ENCODE measurements at regions not wholly inside any gene's neighbourhood (a gene's known extent, or its start where the extent isn't known, plus 50 kb on each side); places are given as distances from the start of the nearest gene placed in this dataset.

DNA sequence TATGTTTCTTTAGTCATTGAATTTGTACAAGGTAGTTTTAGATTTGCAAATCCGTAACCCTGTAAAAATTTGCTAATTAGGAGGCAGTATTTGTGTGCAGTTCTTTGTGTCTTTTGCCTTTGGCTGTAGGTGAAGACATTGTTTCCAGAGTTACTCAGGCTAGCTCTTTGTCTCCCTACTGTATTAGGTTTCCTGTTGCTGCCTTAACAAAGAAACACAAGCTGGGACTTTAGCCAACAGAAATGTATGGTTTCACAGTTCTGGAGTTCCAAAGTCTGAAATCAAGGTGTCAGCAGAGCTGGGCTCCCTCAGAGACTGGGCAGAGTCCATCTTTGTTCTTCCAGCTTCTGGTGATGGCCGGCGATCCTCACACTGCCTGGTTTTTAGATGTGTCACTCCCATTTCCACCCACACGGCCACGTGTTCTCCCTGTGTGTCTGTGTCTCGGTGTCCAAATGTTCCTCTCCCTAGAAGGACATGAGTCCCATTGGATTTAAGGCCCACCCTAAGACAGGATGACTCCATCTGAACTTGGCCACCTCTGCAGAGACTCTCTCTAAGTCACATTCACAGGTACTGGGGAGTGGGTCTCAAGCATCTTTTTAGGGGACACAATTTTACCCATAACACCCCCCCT lies 309.7 kb downstream of the GALR1 start:
- TF ChIP-seq, protein P1, sequence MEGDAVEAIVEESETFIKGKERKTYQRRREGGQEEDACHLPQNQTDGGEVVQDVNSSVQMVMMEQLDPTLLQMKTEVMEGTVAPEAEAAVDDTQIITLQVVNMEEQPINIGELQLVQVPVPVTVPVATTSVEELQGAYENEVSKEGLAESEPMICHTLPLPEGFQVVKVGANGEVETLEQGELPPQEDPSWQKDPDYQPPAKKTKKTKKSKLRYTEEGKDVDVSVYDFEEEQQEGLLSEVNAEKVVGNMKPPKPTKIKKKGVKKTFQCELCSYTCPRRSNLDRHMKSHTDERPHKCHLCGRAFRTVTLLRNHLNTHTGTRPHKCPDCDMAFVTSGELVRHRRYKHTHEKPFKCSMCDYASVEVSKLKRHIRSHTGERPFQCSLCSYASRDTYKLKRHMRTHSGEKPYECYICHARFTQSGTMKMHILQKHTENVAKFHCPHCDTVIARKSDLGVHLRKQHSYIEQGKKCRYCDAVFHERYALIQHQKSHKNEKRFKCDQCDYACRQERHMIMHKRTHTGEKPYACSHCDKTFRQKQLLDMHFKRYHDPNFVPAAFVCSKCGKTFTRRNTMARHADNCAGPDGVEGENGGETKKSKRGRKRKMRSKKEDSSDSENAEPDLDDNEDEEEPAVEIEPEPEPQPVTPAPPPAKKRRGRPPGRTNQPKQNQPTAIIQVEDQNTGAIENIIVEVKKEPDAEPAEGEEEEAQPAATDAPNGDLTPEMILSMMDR (IDR thresholded peaks at IDR 0.05; ENCODE audit: low read length, missing control alignments), result no peak
- no peak for DNase-seq (ENCODE audit: low read depth)
- no peak overlapping the region for H3K4me3 ChIP-seq (replicated peaks; ENCODE audit: low read depth, low read length)

DNA sequence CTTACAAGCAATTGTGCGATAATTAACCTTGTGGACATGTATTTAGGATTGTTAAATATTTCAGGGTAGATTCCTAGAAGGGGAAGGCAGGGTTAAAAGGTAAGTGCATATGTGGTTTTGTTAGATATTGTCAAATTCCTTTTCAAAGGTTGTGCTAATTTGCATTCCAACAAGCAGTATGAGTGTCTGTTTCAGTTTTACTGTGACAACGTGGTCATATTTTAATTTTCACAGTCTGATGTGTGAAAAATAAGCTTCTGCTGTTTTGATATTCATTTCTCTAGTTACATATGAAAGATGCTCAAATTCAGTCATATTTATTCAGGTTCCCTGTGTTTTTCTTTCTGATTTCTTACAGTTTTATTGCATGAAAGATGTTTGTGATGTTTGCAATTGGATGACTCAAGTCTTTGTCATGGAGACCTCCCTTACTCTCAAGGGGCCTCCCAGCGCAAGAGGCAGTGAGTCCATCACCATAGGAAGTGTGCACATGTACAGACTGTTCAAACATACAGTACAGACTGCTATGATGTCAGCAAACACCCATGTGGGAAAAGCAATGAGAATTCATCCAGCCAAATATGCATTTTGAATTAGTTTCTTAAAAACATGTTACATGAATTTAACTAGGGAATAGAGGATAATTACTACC lies 310.8 kb downstream of the GALR1 start:
- TF ChIP-seq, protein P1 (IDR thresholded peaks at IDR 0.05; ENCODE audit: low read length, missing control alignments), result no peak
- peak; percentile 20 for DNase-seq (ENCODE audit: low read depth)
- no peak overlapping the region for H3K4me3 ChIP-seq (replicated peaks; ENCODE audit: low read depth, low read length)

DNA sequence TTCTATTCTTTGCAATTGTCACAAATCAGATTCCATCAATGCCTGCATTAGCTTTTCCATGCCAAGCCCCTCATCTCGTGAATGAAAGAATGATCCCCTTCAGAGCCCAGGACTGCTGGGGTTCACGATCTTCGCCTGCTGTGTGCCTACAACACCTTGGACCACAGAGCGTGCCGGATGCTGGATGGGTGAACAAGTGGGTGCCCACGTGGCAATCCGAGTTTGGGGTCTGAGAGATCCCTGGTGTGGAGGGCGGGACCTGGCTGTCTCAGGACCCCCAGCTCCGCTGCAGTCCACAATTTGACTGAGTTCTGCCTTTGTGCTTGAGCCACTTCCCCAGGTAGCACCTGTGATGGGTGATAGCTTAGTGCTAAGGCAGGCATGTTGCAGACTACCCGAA lies 317.0 kb downstream of the GALR1 start:
- no peak overlapping the region for H3K4me3 ChIP-seq (replicated peaks; ENCODE audit: low read depth, low read length)
- TF ChIP-seq, protein P1 (IDR thresholded peaks at IDR 0.05; ENCODE audit: low read length, missing control alignments), result no peak
- no peak for DNase-seq (ENCODE audit: low read depth)

DNA sequence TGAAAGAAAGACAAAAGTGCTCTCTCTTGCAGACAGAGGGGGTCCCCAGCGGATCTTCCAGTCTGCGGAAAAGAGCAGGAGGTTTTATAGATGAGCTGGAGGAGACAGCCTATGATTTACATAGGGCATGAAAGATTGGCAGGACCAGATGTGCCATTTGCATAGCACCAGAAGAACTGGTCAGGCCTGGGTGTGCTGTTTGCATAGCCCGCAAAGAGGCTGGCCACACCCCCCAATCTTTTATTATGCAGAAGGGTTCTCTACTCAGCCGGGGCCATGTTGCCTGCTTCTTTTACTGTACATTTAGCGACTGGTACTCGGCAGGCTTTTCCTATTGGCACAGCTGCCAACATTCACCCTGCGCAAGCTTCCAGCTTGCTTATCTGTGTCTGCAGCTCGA lies 317.6 kb downstream of the GALR1 start:
- H3K4me3 ChIP-seq (replicated peaks; ENCODE audit: low read depth, low read length), result no peak overlapping the region
- TF ChIP-seq, protein P1 (IDR thresholded peaks at IDR 0.05; ENCODE audit: low read length, missing control alignments), result no peak
- DNase-seq (ENCODE audit: low read depth), result no peak

DNA sequence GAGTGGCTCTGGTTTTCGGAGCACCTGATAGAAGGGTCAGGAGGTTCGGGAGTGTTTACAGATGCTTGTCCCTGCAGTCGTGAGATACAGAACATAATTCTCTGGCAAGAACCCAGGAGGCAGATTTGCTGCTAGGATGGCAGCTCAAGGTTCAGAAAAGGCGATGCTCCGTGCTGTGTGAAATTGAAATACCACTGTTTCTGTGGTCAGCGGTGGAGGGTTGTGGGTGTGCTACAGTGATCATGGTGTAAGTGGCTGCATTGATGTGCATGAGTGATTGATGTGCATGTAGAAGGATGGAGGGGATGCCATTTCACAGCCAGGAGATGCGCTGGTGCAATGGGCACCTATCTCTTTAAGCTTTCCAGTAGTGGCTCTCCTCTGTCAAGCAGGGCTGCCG lies 322.1 kb downstream of the GALR1 start:
- no peak overlapping the region for H3K4me3 ChIP-seq (replicated peaks; ENCODE audit: low read depth, low read length)
- TF ChIP-seq, protein P1 (IDR thresholded peaks at IDR 0.05; ENCODE audit: low read length, missing control alignments), result no peak
- DNase-seq (ENCODE audit: low read depth), result no peak

DNA sequence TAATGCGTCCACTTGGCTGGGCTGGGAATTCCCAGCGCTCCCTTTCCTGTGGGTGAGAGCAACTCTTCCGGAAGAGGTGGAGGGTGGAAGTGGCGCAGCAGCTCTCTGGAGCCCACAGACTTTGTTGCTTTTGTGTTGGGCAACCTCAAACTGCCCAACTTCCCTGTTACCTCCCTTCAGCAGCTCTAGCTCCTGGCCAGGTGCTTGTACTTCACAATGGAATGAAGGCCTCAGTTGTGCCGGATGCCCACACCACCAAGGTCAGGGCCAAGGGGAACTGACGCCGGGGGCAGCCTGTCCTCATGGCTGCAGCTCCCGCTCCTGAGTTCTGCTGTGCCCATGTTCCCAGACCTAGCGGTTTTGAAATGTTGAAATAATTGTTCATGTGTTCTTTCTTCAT lies 322.9 kb downstream of the GALR1 start:
- no peak for DNase-seq (ENCODE audit: low read depth)
- TF ChIP-seq, protein P1 (IDR thresholded peaks at IDR 0.05; ENCODE audit: low read length, missing control alignments), result no peak
- H3K4me3 ChIP-seq (replicated peaks; ENCODE audit: low read depth, low read length), result no peak overlapping the region

DNA sequence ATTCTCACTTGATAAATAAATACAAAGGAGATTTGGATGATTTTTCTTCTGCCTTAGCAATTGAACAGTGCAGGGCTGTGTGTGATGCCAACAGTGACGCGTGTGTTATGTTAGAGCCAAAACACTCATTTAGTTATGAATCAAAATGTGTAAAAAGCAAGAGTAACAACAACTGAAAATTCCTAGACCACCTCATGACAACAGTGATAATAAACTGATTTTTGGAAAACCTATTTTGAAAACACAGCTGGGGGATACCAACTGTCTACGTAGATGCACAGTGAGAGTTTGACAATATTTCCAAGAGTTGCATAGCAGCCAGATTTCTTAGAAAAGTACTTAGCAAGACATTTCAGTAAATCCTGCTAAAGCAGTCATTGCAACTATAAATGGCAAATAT lies 323.9 kb downstream of the GALR1 start:
- DNase-seq (ENCODE audit: low read depth), result no peak
- H3K4me3 ChIP-seq (replicated peaks; ENCODE audit: low read depth, low read length), result no peak overlapping the region
- TF ChIP-seq, protein P1 (IDR thresholded peaks at IDR 0.05; ENCODE audit: low read length, missing control alignments), result no peak

Data from fibroblast of pulmonary artery (primary cell).